Peyer's patch (tissue), 4 donors: ENCODE measurements at regions not wholly inside any gene's neighbourhood (a gene's known extent, or its start where the extent isn't known, plus 50 kb on each side); places are given as distances from the start of the nearest gene placed in this dataset.

Source experiments
- DNase-seq, 3 donors: peaks; one replicate each; pipeline ENCODE4 v3.0.0-alpha.2; 2017 to 2019
- H3K27ac ChIP-seq, 4 donors: fragments of 200-600 bp; sonication (generic); one replicate each; pipeline ENCODE4 v1.5.1; 2016 to 2019
- H3K27me3 ChIP-seq, 2 donors: fragments of 200-600 bp; sonication (generic); one replicate each; pipeline ENCODE4 v1.5.1; 2019
- H3K36me3 ChIP-seq, 3 donors: fragments of 200-600 bp; sonication (generic); one replicate each; pipeline ENCODE4 v1.5.1; 2016 to 2019
- H3K4me1 ChIP-seq, 4 donors: fragments of 200-600 bp; sonication (generic); one replicate each; pipeline ENCODE4 v1.5.1; 2016 to 2019
- H3K4me3 ChIP-seq, 4 donors: fragments of 200-600 bp; sonication (generic); 1 replicate in 3 of 4; 2 replicates in 1 of 4; pipeline ENCODE4 v1.5.1; 2016 to 2019; ENCODE audit warnings: mild to moderate bottlenecking in 1 of 4
- H3K9me3 ChIP-seq, 4 donors: fragments of 200-600 bp; sonication (generic); one replicate each; pipeline ENCODE4 v1.5.1; 2016 to 2019; ENCODE audit warnings: mild to moderate bottlenecking in 1 of 4
- POLR2A ChIP-seq, 2 donors: fragments of 450-650 bp; IDR thresholded peaks; one replicate each; pipeline ENCODE4 v1.5.1; 2017; ENCODE audit warnings: antibody characterized with exemption in 2 of 2, mild to moderate bottlenecking in 2 of 2, moderate library complexity in 2 of 2
- TF ChIP-seq, protein P1 (sequence below), 6 experiments: fragments of 450-650 bp in 4 of 6; fragments of 200-600 bp in 2 of 6; sonication (generic) in 1 of 6; IDR thresholded peaks; one replicate each; pipeline ENCODE4 v1.5.1; 2017 to 2019; ENCODE audit warnings: antibody characterized with exemption in 6 of 6, mild to moderate bottlenecking in 3 of 6, moderate library complexity in 1 of 6

DNA sequence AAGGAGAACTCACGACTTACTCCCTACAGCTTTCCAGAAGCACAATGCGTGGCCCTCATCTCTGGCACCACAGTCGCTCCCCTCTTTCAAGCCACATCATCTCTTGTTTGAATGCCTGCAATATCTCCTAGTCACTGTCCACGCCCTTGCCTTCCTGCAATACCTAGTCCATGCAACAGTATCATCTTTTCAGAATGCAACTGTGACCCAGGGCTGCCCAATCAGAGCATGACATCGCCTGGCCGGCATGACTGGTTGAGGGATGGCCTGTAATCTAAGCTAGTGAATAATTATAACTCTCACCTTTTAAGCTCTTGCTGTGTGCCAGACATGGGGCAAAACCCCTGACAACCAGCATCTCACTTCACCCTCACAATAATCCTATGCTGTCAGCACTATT lies 52.5 kb upstream of the CPEB4 start:
- H3K27me3 ChIP-seq = no peaks in the 10 kb centered on the region
- H3K4me3 ChIP-seq = no peak overlapping the region
- no peak for DNase-seq
- H3K9me3 ChIP-seq = no peaks in the 10 kb centered on the region
- H3K36me3 ChIP-seq = no peaks in the 10 kb centered on the region
- TF ChIP-seq POLR2A (IDR thresholded peaks at IDR 0.05) = no peak
- TF ChIP-seq, protein P1, sequence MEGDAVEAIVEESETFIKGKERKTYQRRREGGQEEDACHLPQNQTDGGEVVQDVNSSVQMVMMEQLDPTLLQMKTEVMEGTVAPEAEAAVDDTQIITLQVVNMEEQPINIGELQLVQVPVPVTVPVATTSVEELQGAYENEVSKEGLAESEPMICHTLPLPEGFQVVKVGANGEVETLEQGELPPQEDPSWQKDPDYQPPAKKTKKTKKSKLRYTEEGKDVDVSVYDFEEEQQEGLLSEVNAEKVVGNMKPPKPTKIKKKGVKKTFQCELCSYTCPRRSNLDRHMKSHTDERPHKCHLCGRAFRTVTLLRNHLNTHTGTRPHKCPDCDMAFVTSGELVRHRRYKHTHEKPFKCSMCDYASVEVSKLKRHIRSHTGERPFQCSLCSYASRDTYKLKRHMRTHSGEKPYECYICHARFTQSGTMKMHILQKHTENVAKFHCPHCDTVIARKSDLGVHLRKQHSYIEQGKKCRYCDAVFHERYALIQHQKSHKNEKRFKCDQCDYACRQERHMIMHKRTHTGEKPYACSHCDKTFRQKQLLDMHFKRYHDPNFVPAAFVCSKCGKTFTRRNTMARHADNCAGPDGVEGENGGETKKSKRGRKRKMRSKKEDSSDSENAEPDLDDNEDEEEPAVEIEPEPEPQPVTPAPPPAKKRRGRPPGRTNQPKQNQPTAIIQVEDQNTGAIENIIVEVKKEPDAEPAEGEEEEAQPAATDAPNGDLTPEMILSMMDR (IDR thresholded peaks at IDR 0.05) = no peak
- H3K4me1 ChIP-seq = peaks cover 0 to 6% (median 0%) of the 10 kb centered on the region in 4 donors
- H3K27ac ChIP-seq = no peak overlapping the region

GRCh38 chr5:173837654-173838053 lies 50.5 kb upstream of the CPEB4 start:
- Histone ChIP-seq H3K4me3 (no peak overlapping the region), H3K9me3 (no peaks in the 10 kb centered on the region), H3K27me3 (no peaks in the 10 kb centered on the region), H3K36me3 (no peaks in the 10 kb centered on the region), H3K27ac (no peak overlapping the region), H3K4me1 (peaks cover 0 to 4% (median 0%) of the 10 kb centered on the region in 4 donors)
- TF ChIP-seq POLR2A (IDR thresholded peaks at IDR 0.05) = no peak
- TF ChIP-seq, protein P1 (IDR thresholded peaks at IDR 0.05) = no peak
- no peak for DNase-seq
